Stimulated activated naive CD8-positive, alpha-beta T cell treated with anti-CD3 and anti-CD28 coated beads, Interleukin-15, Interleukin-2, amounts not matched to agents 100 ng/mL and 50 ng/mL, for 24 hours (primary cell): ENCODE measurements at regions not wholly inside any gene's neighbourhood (a gene's known extent, or its start where the extent isn't known, plus 50 kb on each side); places are given as distances from the start of the nearest gene placed in this dataset.
"Not testable (repeated sequence)": the region's sequence is repeated elsewhere in the genome, so short reads cannot be mapped to it uniquely, and the experiment has no call there.

Source experiments
- H3K27ac Mint-ChIP-seq: one replicate; pipeline ENCODE4 v1.8.0; 2021; ENCODE audit warnings: mild to moderate bottlenecking, mixed read lengths
- H3K27me3 Mint-ChIP-seq: one replicate; pipeline ENCODE4 v1.8.0; 2021; ENCODE audit warnings: mixed read lengths
- H3K36me3 Mint-ChIP-seq: one replicate; pipeline ENCODE4 v1.8.0; 2021; ENCODE audit warnings: low read depth, mixed read lengths
- H3K4me1 Mint-ChIP-seq: one replicate; pipeline ENCODE4 v1.8.0; 2021; ENCODE audit warnings: low read depth, mixed read lengths
- H3K4me3 Mint-ChIP-seq: one replicate; pipeline ENCODE4 v1.8.0; 2021; ENCODE audit warnings: mild to moderate bottlenecking, mixed read lengths
- H3K9me3 Mint-ChIP-seq: one replicate; pipeline ENCODE4 v1.8.0; 2021; ENCODE audit warnings: mixed read lengths

GRCh38 chr1:116185161-116185701 lies 74.0 kb downstream of the MAB21L3 start:
- Mint-ChIP-seq H3K9me3 (no peaks in the 10 kb centered on the region), H3K4me3 (no peak overlapping the region), H3K36me3 (no peaks in the 10 kb centered on the region), H3K27me3 (peaks cover 4% of the 10 kb centered on the region), H3K27ac (no peak overlapping the region), H3K4me1 (no peaks in the 10 kb centered on the region)

- Mint-ChIP-seq H3K4me3 (no peak overlapping the region), H3K36me3 (no peaks in the 10 kb centered on the region), H3K27me3 (peaks cover 5% of the 10 kb centered on the region), H3K4me1 (no peaks in the 10 kb centered on the region), H3K9me3 (no peaks in the 10 kb centered on the region), H3K27ac (no peak overlapping the region)
Measured at GRCh38 chr1:116189481-116189880, 78.3 kb downstream of the MAB21L3 start.

GRCh38 chr1:116191294-116191693 lies 80.1 kb downstream of the MAB21L3 start:
- H3K27me3 Mint-ChIP-seq: peaks cover 5% of the 10 kb centered on the region

GRCh38 chr1:116193768-116194167 lies 82.6 kb downstream of the MAB21L3 start:
- Mint-ChIP-seq H3K9me3 (no peaks in the 10 kb centered on the region), H3K36me3 (no peaks in the 10 kb centered on the region), H3K27ac (no peak overlapping the region), H3K27me3 (peaks cover 5% of the 10 kb centered on the region), H3K4me3 (no peak overlapping the region), H3K4me1 (no peaks in the 10 kb centered on the region)

More at GRCh38 chr1:116191294-116191693, 80.1 kb downstream of the MAB21L3 start:
- Mint-ChIP-seq H3K36me3 (no peaks in the 10 kb centered on the region), H3K4me1 (no peaks in the 10 kb centered on the region), H3K9me3 (no peaks in the 10 kb centered on the region), H3K27ac (no peak overlapping the region), H3K4me3 (no peak overlapping the region)

GRCh38 chr1:116194568-116194967 lies 83.4 kb downstream of the MAB21L3 start:
- Mint-ChIP-seq H3K4me3 (no peak overlapping the region), H3K36me3 (no peaks in the 10 kb centered on the region), H3K27ac (no peak overlapping the region), H3K27me3 (peaks cover 8% of the 10 kb centered on the region), H3K9me3 (no peaks in the 10 kb centered on the region), H3K4me1 (no peaks in the 10 kb centered on the region)

GRCh38 chr1:116195077-116195868 lies 84.1 kb downstream of the MAB21L3 start:
- peaks cover 8% of the 10 kb centered on the region for H3K27me3 Mint-ChIP-seq
- H3K27ac Mint-ChIP-seq: no peak overlapping the region
- no peaks in the 10 kb centered on the region for H3K9me3 Mint-ChIP-seq
- H3K4me3 Mint-ChIP-seq: no peak overlapping the region
- no peaks in the 10 kb centered on the region for H3K36me3 Mint-ChIP-seq
- H3K4me1 Mint-ChIP-seq: no peaks in the 10 kb centered on the region

GRCh38 chr1:116200343-116200742 lies 89.1 kb downstream of the MAB21L3 start:
- not testable (repeated sequence) for H3K4me1 Mint-ChIP-seq, H3K4me3 Mint-ChIP-seq, H3K27ac Mint-ChIP-seq, H3K36me3 Mint-ChIP-seq, H3K9me3 Mint-ChIP-seq
- H3K27me3 Mint-ChIP-seq: peaks cover 19% of the 10 kb centered on the region

GRCh38 chr1:116201911-116202310 lies 90.7 kb downstream of the MAB21L3 start:
- H3K27me3 Mint-ChIP-seq: peaks cover 19% of the 10 kb centered on the region
- H3K4me1 Mint-ChIP-seq: no peaks in the 10 kb centered on the region
- no peaks in the 10 kb centered on the region for H3K36me3 Mint-ChIP-seq
- H3K27ac Mint-ChIP-seq: no peak overlapping the region
- H3K9me3 Mint-ChIP-seq: peaks cover 4% of the 10 kb centered on the region
- no peak overlapping the region for H3K4me3 Mint-ChIP-seq

- Mint-ChIP-seq H3K27me3 (peaks cover 19% of the 10 kb centered on the region), H3K36me3 (no peaks in the 10 kb centered on the region), H3K27ac (no peak overlapping the region), H3K9me3 (peaks cover 4% of the 10 kb centered on the region), H3K4me3 (no peak overlapping the region), H3K4me1 (no peaks in the 10 kb centered on the region)
Measured at GRCh38 chr1:116203181-116203723, 92.1 kb downstream of the MAB21L3 start.

GRCh38 chr1:116203920-116204319 lies 92.7 kb downstream of the MAB21L3 start:
- Mint-ChIP-seq H3K4me3 (no peak overlapping the region), H3K36me3 (no peaks in the 10 kb centered on the region), H3K27me3 (peaks cover 19% of the 10 kb centered on the region), H3K9me3 (peaks cover 4% of the 10 kb centered on the region), H3K4me1 (no peaks in the 10 kb centered on the region), H3K27ac (no peak overlapping the region)

- Mint-ChIP-seq H3K4me1 (no peaks in the 10 kb centered on the region), H3K4me3 (no peak overlapping the region), H3K27me3 (peaks cover 12% of the 10 kb centered on the region), H3K27ac (no peak overlapping the region), H3K9me3 (peaks cover 4% of the 10 kb centered on the region), H3K36me3 (no peaks in the 10 kb centered on the region)
Measured at GRCh38 chr1:116205941-116206679, 94.9 kb downstream of the MAB21L3 start.

GRCh38 chr1:116207126-116207735 lies 96.0 kb downstream of the MAB21L3 start:
- Mint-ChIP-seq H3K27me3 (peaks cover 6% of the 10 kb centered on the region), H3K4me3 (no peak overlapping the region), H3K9me3 (peaks cover 7% of the 10 kb centered on the region), H3K36me3 (no peaks in the 10 kb centered on the region), H3K27ac (no peak overlapping the region), H3K4me1 (no peaks in the 10 kb centered on the region)

GRCh38 chr1:116208136-116208535 lies 96.9 kb downstream of the MAB21L3 start:
- Mint-ChIP-seq H3K9me3 (peaks cover 7% of the 10 kb centered on the region), H3K27me3 (peaks cover 4% of the 10 kb centered on the region), H3K27ac (no peak overlapping the region), H3K4me1 (no peaks in the 10 kb centered on the region), H3K4me3 (no peak overlapping the region), H3K36me3 (no peaks in the 10 kb centered on the region)

GRCh38 chr1:116211294-116211693 lies 100.1 kb downstream of the MAB21L3 start:
- Mint-ChIP-seq H3K9me3 (peaks cover 3% of the 10 kb centered on the region), H3K27ac (no peak overlapping the region), H3K4me1 (no peaks in the 10 kb centered on the region), H3K36me3 (no peaks in the 10 kb centered on the region), H3K4me3 (no peak overlapping the region), H3K27me3 (no peaks in the 10 kb centered on the region)

GRCh38 chr1:116218922-116219321 lies 107.7 kb downstream of the MAB21L3 start:
- Mint-ChIP-seq H3K27ac (no peak overlapping the region), H3K4me1 (no peaks in the 10 kb centered on the region), H3K27me3 (no peaks in the 10 kb centered on the region), H3K9me3 (no peaks in the 10 kb centered on the region), H3K36me3 (no peaks in the 10 kb centered on the region), H3K4me3 (no peak overlapping the region)
